ENCODE measurements at regions not wholly inside any gene's neighbourhood (a gene's known extent, or its start where the extent isn't known, plus 50 kb on each side); places are given as distances from the start of the nearest gene placed in this dataset.

DNA sequence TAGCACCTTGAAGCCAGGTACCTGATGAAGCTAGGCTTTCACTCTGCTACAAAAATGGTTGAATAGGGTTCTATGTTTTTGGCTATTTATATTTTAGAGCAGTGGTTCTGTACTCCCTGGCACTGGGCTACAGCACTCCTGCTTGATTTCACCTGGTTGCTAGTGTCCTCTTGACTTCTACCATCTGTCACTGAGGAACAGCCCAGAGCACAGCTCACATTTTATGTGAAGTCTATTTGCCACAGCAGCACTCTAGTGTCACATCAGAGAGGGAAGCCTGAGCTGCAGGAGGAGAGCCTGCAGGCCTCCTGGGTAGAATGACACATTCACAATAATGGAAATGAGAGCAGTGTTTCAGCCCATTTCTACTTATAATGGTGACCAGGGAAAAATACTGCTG is 184.2 kb downstream of the ZNF486 start:
- TF ChIP-seq, protein P1, sequence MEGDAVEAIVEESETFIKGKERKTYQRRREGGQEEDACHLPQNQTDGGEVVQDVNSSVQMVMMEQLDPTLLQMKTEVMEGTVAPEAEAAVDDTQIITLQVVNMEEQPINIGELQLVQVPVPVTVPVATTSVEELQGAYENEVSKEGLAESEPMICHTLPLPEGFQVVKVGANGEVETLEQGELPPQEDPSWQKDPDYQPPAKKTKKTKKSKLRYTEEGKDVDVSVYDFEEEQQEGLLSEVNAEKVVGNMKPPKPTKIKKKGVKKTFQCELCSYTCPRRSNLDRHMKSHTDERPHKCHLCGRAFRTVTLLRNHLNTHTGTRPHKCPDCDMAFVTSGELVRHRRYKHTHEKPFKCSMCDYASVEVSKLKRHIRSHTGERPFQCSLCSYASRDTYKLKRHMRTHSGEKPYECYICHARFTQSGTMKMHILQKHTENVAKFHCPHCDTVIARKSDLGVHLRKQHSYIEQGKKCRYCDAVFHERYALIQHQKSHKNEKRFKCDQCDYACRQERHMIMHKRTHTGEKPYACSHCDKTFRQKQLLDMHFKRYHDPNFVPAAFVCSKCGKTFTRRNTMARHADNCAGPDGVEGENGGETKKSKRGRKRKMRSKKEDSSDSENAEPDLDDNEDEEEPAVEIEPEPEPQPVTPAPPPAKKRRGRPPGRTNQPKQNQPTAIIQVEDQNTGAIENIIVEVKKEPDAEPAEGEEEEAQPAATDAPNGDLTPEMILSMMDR (IDR thresholded peaks at IDR 0.05; ENCODE audit: low read length) = no peak
- TF ChIP-seq EZH2 (IDR thresholded peaks at IDR 0.05; ENCODE audit: borderline replicate concordance, low read length) = no peak
